ENCODE measurements at regions not wholly inside any gene's neighbourhood (a gene's known extent, or its start where the extent isn't known, plus 50 kb on each side); places are given as distances from the start of the nearest gene placed in this dataset.

DNA sequence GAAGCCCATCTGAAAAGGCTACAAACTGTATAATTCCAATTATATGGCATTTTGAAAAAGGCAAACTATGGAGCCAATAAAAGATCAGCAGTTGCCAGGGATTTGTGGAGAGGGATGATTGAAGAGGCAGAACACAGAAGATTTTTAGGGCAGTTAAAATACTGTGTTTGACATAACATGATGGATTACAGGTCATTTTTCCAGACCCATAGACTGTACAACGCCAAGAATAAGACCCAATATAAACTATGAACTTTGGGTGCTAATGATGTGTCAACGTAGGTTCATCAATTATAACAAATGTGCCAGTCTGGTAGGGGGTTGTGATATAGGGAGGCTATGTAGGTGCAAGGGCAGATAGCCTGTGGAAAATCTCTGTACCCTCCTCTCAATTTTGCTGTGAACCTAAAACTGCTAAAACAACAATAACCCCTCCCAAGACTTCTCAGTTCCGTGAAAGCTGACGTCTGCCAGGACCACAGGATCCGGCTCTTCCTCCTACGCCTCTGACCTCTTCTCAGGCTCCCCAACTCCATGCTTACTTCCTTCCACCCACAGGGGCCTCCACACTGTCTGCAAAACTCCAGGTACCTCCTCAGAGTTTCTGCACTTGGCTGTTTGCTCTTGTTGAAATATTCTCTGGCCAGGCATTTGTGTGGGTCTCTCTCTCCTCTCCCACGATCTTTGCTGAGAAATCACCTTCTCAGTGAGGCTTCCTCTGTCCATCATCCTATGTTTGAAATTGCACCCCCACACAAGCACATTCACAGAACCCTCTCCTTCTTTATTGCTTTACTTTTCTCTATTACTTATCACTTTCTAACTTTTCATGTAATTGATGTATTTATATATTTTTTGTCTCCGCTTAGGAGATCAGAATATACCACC is 131.4 kb downstream of the BBS10 start:
- DNase-seq, result no peak

DNA sequence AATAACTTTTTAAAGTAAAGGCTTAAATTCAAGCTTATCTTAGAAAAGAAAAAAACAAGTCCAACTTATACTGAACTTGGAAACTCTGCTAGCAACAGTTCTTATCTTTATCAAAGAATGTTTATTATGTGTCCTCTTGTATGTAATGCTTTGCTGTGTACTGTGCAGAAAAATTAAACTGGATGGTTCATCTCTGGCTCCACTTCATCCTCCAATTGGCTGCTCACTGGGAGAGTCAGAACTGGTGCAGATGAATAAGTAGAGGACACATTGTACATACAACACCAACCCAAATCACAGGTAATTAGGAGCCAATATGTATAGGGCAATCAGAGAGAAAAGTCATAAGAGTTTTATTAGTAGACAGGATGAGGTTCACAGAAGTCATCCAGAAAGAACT is 123.6 kb upstream of the NAP1L1 start:
- no peak for DNase-seq

DNA sequence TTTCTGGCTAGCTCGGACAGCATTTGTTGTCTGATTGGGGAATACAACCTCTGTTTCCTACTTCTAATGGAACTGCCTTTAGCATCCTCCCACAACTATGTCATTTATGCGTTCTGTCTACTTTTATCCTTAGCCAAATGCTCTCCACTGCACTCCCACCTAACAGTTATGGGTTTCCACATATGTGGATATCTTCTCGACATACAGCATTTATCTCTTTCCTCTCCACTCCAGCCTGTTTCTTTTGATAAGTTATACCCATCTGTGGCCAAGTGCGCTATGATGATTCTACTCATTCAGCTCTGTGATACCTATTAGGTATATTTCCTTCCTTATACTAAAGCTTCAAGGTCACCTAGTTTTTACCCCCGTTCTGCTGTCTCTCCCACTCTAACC is 122.2 kb upstream of the NAP1L1 start:
- DNase-seq, result no peak

DNA sequence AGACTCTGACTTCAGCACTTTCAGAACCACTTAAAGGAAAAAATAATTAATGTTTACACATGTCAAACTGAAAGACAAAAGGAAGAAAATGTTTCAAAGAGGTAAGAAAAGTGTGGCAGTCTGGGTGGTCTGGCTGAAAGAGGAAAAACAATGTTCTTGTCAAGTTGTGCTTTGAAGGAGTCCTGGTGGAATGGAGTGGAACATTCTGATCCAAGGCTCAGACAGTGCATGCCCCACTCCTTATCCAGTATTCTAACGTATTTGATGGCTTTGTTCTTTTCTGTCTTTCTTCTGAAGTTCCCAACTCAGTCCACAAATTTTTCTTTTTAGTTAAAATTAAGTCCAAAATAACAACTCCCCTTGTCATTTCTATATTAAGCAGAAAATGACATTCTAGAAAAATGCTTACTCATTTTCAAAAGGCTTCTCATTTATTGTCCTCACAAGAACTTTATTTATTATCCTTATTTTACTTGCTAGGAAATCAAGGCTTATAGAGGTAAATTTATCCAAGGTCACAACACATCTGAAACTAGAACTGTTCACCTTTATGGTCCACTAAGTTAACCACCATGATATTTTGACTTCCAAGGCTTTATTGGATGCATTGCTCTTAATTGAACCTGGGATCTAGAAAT is 121.7 kb upstream of the NAP1L1 start:
- no peak for DNase-seq

DNA sequence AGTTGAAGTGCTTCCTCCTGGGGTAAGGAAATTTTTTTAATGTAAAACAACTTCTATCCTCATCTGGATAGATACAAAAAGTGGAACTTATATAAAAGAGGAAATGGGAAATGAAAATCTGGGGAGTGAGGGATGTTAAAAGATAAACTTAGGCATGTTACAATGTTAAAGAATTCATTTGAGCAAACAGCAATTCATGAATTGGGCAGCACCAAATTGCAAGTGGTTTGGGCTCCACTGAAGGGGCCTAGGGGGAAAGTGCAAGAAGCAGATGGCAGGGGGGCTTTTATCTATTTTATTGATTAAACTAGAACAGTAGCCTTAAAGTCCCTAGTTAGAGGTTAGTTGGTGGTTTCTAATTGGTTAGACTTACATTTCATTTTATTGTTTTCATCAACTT is 118.1 kb upstream of the NAP1L1 start:
- DNase-seq, result no peak

DNA sequence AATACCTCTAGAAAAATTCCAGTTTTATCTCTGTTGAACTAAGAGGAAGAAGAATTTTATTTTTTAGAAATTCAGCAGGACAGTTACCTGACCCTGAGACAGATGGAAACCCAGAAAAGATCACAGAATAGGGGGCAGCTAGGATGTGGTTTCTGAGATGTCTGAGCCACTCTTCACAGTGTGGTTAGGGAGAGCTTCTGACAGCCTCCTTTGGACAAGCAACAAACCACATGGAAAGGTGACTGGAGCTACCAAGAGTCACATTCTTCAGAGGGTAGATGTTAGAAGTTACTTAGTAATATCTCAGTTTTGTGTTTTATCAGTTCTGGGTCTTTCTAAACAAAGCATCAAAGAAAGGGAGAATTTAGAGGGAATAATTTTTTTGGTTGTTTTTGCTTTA is 117.3 kb upstream of the NAP1L1 start:
- DNase-seq, result no peak

DNA sequence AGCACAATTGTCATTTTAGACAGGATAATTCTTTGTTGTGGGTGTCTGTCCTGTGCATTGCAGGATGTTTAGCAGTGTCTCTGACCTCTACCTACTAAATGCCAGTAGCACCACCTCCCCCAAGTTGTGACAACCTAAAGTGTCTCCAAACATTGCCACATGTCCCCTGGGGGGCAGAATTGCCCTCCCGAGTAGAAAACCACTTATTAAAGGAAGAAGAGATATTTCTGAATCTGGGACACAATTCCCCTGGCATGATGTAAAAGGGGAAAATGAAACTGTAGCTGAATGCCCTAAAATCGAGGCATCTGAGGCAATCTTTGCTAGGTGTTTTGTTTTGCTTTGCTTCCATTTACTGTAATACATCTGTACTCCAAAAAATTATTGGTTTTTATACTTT is 116.8 kb upstream of the NAP1L1 start:
- DNase-seq, result no peak

DNA sequence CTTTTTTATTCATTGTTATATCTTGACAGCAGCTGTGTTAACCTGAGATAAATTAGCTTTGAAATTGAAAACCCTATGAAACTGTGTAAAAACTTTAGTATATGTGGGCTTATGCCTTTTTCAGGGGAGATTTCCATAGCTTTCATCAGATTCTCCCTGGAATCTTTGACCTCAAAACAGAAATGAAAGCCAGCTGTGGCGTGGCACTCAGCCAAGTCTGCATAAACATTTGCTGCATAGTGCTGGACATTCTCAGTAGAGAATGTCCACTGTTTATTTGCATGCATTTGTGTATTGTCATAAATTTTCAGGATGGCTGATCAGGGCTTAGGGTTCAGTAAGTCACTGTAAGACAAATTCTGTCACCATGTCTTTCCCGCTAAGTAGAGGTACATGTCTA is 115.3 kb upstream of the NAP1L1 start:
- DNase-seq, result no peak

DNA sequence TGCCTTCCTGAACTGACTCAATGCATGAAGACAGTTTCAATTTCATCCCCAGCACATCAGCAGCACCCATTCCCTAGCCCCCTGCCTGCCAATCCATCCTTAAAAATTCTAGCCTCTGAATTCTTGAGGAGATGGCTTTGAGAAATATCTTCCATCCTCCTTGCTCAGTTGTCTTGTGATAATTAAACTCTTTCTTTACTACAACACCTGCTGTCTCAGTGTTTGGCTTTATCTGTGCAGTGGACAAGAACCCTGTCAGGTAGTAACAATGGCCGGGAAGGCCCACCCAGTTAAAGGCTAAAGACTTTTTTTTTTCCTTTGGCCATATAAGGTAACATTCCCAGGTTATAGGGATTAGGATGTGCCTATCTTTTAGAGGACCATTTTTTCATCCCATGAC is 114.4 kb upstream of the NAP1L1 start:
- no peak for DNase-seq

DNA sequence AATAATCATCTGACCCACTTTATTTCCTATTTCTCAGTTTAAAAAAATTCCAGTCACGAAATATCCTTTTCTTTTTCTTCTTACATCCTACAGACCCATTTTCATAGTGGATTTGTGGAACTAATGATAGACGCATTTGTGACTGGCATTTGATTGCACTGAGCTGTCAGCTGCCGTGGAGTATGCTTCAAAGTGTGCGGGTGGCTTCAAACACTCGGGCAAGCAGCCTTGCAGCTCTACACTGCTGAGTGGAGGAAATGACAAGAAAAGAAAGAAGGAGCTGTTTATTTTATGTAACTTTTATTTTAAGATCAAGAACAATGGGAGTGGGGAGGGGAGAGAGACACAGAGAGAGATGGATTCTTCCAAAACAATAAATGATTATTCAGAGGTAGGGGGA is 112.8 kb upstream of the NAP1L1 start:
- no peak for DNase-seq

DNA sequence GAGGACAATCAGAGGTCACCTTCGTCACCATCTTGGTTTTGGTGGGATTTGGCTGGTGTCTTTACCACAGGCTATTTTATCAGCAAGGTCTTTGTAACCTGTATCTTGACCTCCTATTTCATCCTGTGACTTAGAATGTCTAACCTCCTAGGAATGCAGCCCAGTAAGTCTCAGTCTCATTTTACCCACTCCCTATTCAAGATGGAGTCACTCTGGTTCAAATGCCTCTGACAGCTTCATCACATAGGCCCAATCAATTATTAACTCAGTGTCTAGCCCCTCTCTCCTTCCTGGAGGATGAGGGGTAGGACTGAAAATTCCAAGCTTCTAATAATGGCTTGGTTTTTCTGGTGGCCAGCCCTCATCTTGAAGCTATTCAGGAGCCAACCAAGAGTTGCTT is 111.4 kb upstream of the NAP1L1 start:
- DNase-seq, result no peak

DNA sequence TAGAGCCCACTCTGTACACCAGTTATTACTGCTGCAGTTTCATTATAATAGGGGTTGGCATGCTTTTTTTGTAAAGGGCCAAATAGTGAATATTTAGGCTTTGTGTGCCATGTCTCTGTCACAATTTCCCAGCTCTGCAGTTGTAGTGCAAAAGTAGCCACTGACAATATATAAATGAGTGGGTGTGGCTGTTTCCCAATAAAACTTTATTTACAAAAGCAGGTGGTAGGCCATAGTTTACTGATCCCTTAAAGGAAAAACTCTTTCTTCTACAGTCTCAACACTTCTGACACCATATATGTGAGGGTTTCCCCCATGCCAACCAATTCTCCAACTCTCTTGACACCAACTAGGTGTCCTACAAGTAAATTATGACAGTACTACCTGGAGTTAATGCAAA is 110.2 kb upstream of the NAP1L1 start:
- DNase-seq, result no peak

DNA sequence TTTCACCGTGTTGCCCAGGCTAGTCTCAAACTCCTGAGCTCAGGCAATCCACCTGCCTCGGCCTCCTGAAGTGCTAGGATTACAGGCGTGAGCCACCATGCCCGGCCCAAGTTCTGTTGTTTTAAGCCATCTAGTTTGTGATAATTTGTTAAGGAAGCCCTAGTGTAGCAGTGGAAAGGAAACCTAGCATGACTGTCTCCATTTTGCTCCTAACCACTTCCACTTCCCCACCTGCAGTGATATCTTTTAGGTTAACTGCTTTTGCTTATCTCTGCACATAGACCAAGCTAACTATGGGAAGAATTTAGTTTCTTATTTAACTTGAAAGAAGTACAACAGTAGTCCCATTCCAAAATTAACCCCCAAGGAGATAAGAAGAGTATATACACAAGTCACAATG is 109.5 kb upstream of the NAP1L1 start:
- no peak for DNase-seq

DNA sequence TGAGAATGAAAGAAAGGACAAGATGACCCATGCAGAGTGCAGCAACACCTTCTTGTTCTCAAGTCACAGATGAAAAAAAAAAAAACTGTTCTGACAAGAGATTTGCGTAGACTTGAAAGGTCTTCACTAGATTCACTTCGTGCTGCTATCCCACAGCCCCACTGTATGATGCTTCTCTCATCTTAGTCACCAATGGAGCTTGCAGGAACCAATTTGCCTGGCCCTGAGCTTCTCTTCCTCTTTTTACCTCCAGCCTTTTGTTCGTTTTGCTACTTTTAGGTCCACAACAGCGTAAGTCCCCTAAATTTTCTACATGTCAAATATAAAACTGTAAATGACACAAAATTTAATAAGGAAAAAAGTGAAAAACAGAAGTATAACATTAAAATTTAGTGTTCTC is 107.9 kb upstream of the NAP1L1 start:
- no peak for DNase-seq

DNA sequence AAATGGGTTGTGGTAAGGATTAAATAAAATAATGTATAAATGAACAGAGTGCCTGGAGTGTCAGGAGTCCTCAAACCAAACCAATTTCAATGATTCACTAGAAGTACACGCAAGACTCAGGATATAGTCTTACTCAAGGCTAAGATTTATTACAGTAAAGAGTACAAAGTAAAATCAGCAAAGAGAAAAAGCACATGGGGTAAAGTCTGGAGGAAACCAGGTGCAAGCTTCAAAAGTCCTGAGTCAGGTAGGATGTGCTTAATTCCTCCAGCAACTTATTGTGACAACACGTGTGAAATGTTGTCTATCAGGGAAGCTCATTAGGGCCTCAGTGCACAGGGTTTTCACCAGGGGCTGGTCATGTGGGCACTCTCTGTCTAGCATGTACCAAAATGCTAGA is 105.8 kb upstream of the NAP1L1 start:
- no peak for DNase-seq

DNA sequence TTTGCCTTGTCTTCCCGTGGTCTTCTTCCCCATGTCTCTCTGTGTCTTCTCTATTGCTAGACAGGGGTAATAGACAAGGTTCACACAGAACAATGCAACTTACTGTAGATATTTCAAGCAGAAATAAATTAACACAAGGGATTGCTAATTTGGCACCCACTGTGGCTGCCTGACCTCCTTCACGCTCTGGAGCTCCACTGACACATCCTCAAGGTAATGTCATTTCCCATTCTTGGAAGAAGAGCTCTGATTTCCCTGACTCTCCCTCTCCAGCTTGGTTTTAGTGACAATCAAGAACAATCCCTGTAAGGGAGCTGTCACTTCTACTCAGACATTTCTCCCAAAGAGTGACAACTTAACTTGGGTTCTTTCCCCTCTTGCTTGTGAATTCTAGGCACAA is 105.4 kb upstream of the NAP1L1 start:
- DNase-seq, result no peak

DNA sequence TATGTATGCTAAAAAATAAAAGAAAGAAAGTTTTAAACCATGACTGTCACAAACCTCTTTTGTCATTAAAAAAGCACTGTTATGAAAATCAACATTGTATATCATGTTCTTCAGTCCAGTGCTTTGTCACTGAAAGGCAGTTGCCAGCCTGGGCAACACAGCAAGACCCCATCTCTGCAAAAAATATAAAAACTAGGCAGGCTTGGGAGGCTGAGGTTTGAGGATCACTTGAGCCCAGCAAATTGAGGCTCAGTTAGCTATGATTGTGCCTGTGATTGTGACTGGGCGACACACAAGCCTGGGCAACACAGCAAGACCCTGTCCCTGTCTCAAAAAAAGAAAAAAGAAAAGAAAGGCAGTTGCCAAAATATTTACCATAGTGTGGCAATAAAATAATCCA is 102.7 kb upstream of the NAP1L1 start:
- no peak for DNase-seq

DNA sequence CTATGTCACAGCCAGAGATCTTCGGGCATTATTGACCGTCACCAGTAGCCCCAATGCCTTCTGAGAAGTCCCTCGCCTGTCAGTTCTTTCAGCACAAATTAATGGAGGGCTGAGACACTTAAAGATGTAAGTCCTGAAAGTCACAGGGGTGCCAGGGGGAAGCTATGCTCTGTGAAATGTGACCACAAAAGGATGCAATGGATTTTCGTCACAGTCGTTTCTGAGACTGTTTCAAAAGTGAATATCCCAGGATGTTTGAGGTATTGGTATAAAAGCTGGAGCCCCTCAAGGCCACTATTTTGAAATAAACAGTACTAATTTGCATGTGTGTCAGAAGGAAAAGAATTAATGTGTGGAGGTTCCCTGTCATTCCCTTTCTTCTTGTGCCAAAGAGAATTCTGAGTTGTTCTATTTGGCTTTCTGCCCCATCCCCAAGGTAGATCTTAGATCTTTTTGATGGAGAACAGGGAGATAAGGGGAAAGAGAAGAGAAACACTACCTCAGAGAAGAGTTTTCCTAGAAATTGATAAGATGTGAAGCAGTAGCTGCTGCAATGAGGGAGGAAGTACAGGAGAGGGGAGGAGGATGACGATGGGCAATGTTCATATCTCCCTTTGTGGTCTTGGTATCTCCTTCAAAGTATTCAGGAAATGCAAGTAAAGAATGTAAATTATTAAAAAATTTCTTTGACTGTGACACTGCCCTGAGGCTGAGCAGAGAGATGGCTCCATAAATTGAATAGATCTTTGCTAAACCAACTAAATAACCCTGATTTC is 101.8 kb upstream of the NAP1L1 start:
- no peak for DNase-seq

DNA sequence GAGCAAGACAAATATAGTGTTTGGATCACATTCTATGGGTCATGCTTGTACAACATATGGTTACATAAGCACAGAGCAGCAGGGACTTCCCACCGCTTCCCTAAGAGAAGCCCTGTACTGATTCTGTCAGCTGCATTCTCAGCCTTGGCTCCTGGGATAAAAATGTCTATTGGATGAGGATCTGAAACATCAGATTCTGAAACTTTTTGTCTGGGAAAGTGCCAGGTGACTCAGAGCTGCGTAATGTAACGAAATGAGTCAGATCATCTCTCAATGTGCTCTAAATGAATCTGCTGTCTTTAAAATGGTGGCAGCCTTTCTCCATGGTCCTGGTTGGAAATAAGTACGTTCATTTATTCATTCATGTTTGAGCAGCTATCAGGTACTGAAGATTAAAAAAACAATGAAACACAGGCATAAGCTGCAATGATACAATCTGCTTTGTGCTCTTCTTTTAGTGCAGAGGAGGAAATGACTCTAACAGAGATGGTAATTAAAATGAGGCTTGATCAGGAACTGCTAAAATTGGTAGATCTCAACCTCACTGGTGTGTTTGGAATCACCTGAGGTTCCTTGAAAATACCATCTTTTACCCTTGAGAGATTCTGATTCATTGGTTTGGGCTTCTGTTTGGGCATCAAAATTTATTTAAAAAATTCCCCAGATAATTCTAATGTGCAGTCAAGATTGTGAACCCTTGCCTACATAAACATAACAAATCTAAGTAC is 99.1 kb upstream of the NAP1L1 start:
- DNase-seq, result no peak

DNA sequence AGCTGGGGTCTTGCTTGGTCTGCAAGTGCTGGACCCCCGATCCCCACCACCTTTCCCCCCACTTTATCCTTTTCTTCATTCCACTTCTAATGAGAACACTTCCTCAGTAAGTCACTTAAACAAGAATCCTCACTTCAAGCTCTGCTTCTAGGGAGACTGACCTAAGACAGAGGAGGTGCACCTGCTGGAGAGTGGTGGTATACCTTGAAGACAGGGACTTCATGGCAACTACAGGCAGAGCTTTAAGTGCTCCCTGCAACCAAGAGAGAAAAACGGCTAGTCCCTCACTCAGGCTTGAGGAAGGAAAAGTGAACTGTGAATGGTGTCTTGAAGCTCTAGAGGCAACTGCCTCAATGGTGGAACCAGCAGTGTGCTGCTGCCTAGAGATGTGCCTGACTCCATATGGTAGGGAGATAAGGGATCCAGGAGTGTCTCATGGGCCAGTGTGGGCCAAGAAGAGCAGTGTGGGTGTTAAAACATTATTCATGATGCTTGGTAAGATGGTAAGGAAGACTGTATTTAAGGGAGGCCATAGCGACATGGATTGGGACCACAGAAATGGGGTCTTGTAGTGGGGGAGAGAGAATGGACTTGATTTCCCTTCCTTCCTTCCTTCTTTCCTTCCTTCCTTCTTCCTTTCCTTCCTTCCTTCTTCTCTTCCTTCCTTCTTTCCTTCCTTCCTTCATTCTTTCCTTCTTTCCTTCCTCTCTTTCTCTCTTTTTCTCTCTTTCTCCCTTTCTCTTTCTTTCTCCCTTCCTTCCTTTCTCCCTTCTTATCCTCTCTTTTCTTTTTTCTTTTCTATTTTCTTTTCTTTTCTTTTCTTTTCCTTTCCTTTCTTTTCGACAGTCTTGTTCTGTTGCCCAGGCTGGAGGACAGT is 96.2 kb upstream of the NAP1L1 start:
- no peak for DNase-seq

DNA sequence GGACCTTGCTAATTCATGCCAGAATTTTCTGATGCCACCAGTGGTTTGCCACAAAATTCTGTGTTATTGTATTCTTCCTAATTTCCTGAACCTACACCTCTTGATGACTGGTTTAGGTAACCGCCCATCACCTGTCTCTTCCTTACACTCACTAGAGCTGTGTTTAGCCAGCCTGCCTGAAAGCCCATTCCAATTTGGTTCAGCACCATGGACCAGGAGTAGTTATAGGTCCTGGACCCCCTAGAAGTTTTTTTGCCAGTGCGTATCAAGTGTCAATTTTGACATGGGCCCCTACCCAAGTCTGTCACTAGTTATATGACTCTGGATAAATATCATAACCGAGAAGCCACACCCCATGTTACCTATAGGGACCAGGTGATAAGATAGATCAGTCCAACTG is 94.0 kb upstream of the NAP1L1 start:
- DNase-seq, result no peak

DNA sequence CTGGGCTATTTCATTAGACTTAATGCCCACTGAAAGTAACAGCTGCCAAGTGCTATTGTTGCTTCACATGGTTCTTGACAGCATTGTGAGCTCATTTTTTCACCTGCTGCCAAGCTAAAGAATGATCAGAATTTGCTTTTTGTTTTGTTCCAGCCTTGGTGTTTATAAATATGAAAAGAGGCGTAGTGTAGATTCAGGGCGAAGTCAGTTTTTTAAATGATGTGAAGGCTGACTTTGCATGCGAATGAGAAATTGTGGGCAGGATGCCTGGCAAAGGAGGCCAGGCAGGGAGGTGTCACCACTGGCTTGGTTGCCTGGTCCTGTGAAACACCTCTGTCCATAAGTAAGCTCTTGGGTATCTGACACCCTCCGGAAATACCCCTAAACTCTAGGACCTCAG is 93.3 kb upstream of the NAP1L1 start:
- no peak for DNase-seq

All from activated CD4-positive, CD25-positive, alpha-beta regulatory T cell treated with anti-CD3 and anti-CD28 coated beads, Interleukin-2, amount 50 U/mL, for 72 hours (primary cell).